ENCODE measurements at regions not wholly inside any gene's neighbourhood (a gene's known extent, or its start where the extent isn't known, plus 50 kb on each side); places are given as distances from the start of the nearest gene placed in this dataset.

- 13 to 73% (median 54%) methylated on average over 1 to 3 of the region's 3 CpGs for WGBS, 10 experiments
- peak in 5 of 8 experiments; percentile 33 to 78 (median 36) for ATAC-seq (replicated peaks in 6 of 8)
- Histone ChIP-seq H3K27ac (no peak overlapping the region), H3K4me1 (replicated peaks in 1 of 2) (peaks cover 0 to 13% of the 10 kb centered on the region in 2 donors), H3K4me3 (no peak overlapping the region)
- in situ Hi-C loops (cut with MboI; ENCODE audit: low pct_unique_long_range_greater_than_20kb in 2 of 9, low sequenced_read_pairs in 9 of 9, unreplicated experiment in 9 of 9): no loop called here
Measured at GRCh38 chr3:76879959-76880358, 159.9 kb upstream of the ROBO2 start.

GRCh38 chr3:76886761-76887500 is 153.0 kb upstream of the ROBO2 start:
- no peak for ATAC-seq (replicated peaks in 6 of 8)
- no peaks in the 10 kb centered on the region for H3K4me1 ChIP-seq (replicated peaks in 1 of 2)
- 12 to 100% (median 91%) methylated on average over 1 to 3 of the region's 3 CpGs; no CpG with 5 or more reads in 1 of the 10 experiments for WGBS, 10 experiments
- H3K27ac ChIP-seq: no peak overlapping the region
- H3K4me3 ChIP-seq: no peak overlapping the region
- in situ Hi-C loops (cut with MboI; ENCODE audit: low pct_unique_long_range_greater_than_20kb in 2 of 9, low sequenced_read_pairs in 9 of 9, unreplicated experiment in 9 of 9): no loop called here

GRCh38 chr3:76888856-76889255 is 151.0 kb upstream of the ROBO2 start:
- peak in 3 of 8 experiments; percentile 19 to 68 (median 59) for ATAC-seq (replicated peaks in 6 of 8)
- Histone ChIP-seq H3K4me3 (no peak overlapping the region), H3K27ac (no peak overlapping the region), H3K4me1 (replicated peaks in 1 of 2) (no peaks in the 10 kb centered on the region)
- in situ Hi-C loops (cut with MboI; ENCODE audit: low pct_unique_long_range_greater_than_20kb in 2 of 9, low sequenced_read_pairs in 9 of 9, unreplicated experiment in 9 of 9): no loop called here
- WGBS, 10 experiments: 0 to 80% (median 67%) methylated on average over 1 of the region's 1 CpG; no CpG with 5 or more reads in 7 of the 10 experiments

GRCh38 chr3:76889911-76890310 is 150.0 kb upstream of the ROBO2 start:
- ATAC-seq (replicated peaks in 6 of 8): no peak
- in situ Hi-C loops (cut with MboI; ENCODE audit: low pct_unique_long_range_greater_than_20kb in 2 of 9, low sequenced_read_pairs in 9 of 9, unreplicated experiment in 9 of 9): no loop called here

GRCh38 chr3:76897076-76897475 is 142.8 kb upstream of the ROBO2 start:
- in situ Hi-C loops (cut with MboI; ENCODE audit: low pct_unique_long_range_greater_than_20kb in 2 of 9, low sequenced_read_pairs in 9 of 9, unreplicated experiment in 9 of 9): no loop called here
- Histone ChIP-seq H3K4me3 (no peak overlapping the region), H3K4me1 (replicated peaks in 1 of 2) (no peaks in the 10 kb centered on the region), H3K27ac (no peak overlapping the region)
- 6 to 100% (median 79%) methylated on average over 1 to 2 of the region's 2 CpGs; no CpG with 5 or more reads in 1 of the 10 experiments for WGBS, 10 experiments
- no peak for ATAC-seq (replicated peaks in 6 of 8)

More at GRCh38 chr3:76889911-76890310, 150.0 kb upstream of the ROBO2 start:
- no peak overlapping the region for H3K4me3 ChIP-seq
- H3K27ac ChIP-seq: no peak overlapping the region
- H3K4me1 ChIP-seq (replicated peaks in 1 of 2): no peaks in the 10 kb centered on the region
- 13 to 100% (median 77%) methylated on average over 1 to 6 of the region's 6 CpGs; no CpG with 5 or more reads in 1 of the 10 experiments for WGBS, 10 experiments

- no peak overlapping the region for H3K27ac ChIP-seq
- ATAC-seq (replicated peaks in 6 of 8): no peak
- in situ Hi-C loops (cut with MboI; ENCODE audit: low pct_unique_long_range_greater_than_20kb in 2 of 9, low sequenced_read_pairs in 9 of 9, unreplicated experiment in 9 of 9): no loop called here
- no peaks in the 10 kb centered on the region for H3K4me1 ChIP-seq (replicated peaks in 1 of 2)
- no peak overlapping the region for H3K4me3 ChIP-seq
- WGBS, 10 experiments: 30 to 100% (median 92%) methylated on average over 2 of the region's 2 CpGs; no CpG with 5 or more reads in 4 of the 10 experiments
Measured at GRCh38 chr3:76900596-76900995, 139.3 kb upstream of the ROBO2 start.

GRCh38 chr3:76908156-76908555 is 131.7 kb upstream of the ROBO2 start:
- Histone ChIP-seq H3K27ac (no peak overlapping the region), H3K4me1 (replicated peaks in 1 of 2) (no peaks in the 10 kb centered on the region), H3K4me3 (no peak overlapping the region)
- 0 to 100% (median 77%) methylated on average over 1 of the region's 1 CpG for WGBS, 10 experiments
- in situ Hi-C loops (cut with MboI; ENCODE audit: low pct_unique_long_range_greater_than_20kb in 2 of 9, low sequenced_read_pairs in 9 of 9, unreplicated experiment in 9 of 9): no loop called here
- no peak for ATAC-seq (replicated peaks in 6 of 8)

- in situ Hi-C loops (cut with MboI; ENCODE audit: low pct_unique_long_range_greater_than_20kb in 2 of 9, low sequenced_read_pairs in 9 of 9, unreplicated experiment in 9 of 9): no loop called here
- WGBS, 10 experiments: 55 to 90% (median 85%) methylated on average over 4 to 12 of the region's 12 CpGs; no CpG with 5 or more reads in 1 of the 10 experiments
Measured at GRCh38 chr3:76912841-76913383, 127.0 kb upstream of the ROBO2 start.

GRCh38 chr3:76917436-76917835 is 122.5 kb upstream of the ROBO2 start:
- no peaks in the 10 kb centered on the region for H3K4me1 ChIP-seq (replicated peaks in 1 of 2)
- H3K4me3 ChIP-seq: no peak overlapping the region
- ATAC-seq (replicated peaks in 6 of 8): no peak
- WGBS, 10 experiments: 19 to 97% (median 68%) methylated on average over 2 to 3 of the region's 3 CpGs
- in situ Hi-C loops (cut with MboI; ENCODE audit: low pct_unique_long_range_greater_than_20kb in 2 of 9, low sequenced_read_pairs in 9 of 9, unreplicated experiment in 9 of 9): no loop called here
- no peak overlapping the region for H3K27ac ChIP-seq

More at GRCh38 chr3:76912841-76913383, 127.0 kb upstream of the ROBO2 start:
- Histone ChIP-seq H3K4me3 (no peak overlapping the region), H3K4me1 (replicated peaks in 1 of 2) (no peaks in the 10 kb centered on the region), H3K27ac (no peak overlapping the region)
- ATAC-seq (replicated peaks in 6 of 8): no peak

- no peak for ATAC-seq (replicated peaks in 6 of 8)
- H3K4me3 ChIP-seq: no peak overlapping the region
- no peaks in the 10 kb centered on the region for H3K4me1 ChIP-seq (replicated peaks in 1 of 2)
- in situ Hi-C loops (cut with MboI; ENCODE audit: low pct_unique_long_range_greater_than_20kb in 2 of 9, low sequenced_read_pairs in 9 of 9, unreplicated experiment in 9 of 9): no loop called here
- no peak overlapping the region for H3K27ac ChIP-seq
Measured at GRCh38 chr3:76920511-76920910, 119.4 kb upstream of the ROBO2 start.

GRCh38 chr3:76923485-76923884 is 116.4 kb upstream of the ROBO2 start:
- Histone ChIP-seq H3K4me3 (no peak overlapping the region), H3K27ac (no peak overlapping the region), H3K4me1 (replicated peaks in 1 of 2) (no peaks in the 10 kb centered on the region)
- ATAC-seq (replicated peaks in 6 of 8): no peak
- in situ Hi-C loops (cut with MboI; ENCODE audit: low pct_unique_long_range_greater_than_20kb in 2 of 9, low sequenced_read_pairs in 9 of 9, unreplicated experiment in 9 of 9): no loop called here
- 44 to 60% (median 50%) methylated on average over 1 of the region's 1 CpG; no CpG with 5 or more reads in 5 of the 10 experiments for WGBS, 10 experiments

- ATAC-seq (replicated peaks in 6 of 8): no peak
- H3K27ac ChIP-seq: no peak overlapping the region
- in situ Hi-C loops (cut with MboI; ENCODE audit: low pct_unique_long_range_greater_than_20kb in 2 of 9, low sequenced_read_pairs in 9 of 9, unreplicated experiment in 9 of 9): no loop called here
- H3K4me1 ChIP-seq (replicated peaks in 1 of 2): no peaks in the 10 kb centered on the region
- H3K4me3 ChIP-seq: no peak overlapping the region
- 0 to 100% (median 49%) methylated on average over 1 to 2 of the region's 2 CpGs for WGBS, 10 experiments
Measured at GRCh38 chr3:76930712-76931111, 109.2 kb upstream of the ROBO2 start.

- in situ Hi-C loops (cut with MboI; ENCODE audit: low pct_unique_long_range_greater_than_20kb in 2 of 9, low sequenced_read_pairs in 9 of 9, unreplicated experiment in 9 of 9): no loop called here
- 0 to 100% (median 43%) methylated on average over 1 of the region's 1 CpG; no CpG with 5 or more reads in 2 of the 10 experiments for WGBS, 10 experiments
- Histone ChIP-seq H3K4me1 (replicated peaks in 1 of 2) (no peaks in the 10 kb centered on the region), H3K27ac (no peak overlapping the region), H3K4me3 (no peak overlapping the region)
- ATAC-seq (replicated peaks in 6 of 8): no peak
Measured at GRCh38 chr3:76933245-76933644, 106.7 kb upstream of the ROBO2 start.

GRCh38 chr3:76938962-76939361 is 100.9 kb upstream of the ROBO2 start:
- Histone ChIP-seq H3K27ac (no peak overlapping the region), H3K4me1 (replicated peaks in 1 of 2) (no peaks in the 10 kb centered on the region), H3K4me3 (no peak overlapping the region)
- ATAC-seq (replicated peaks in 6 of 8): no peak
- in situ Hi-C loops (cut with MboI; ENCODE audit: low pct_unique_long_range_greater_than_20kb in 2 of 9, low sequenced_read_pairs in 9 of 9, unreplicated experiment in 9 of 9): no loop called here
